Mesothelial cell of epicardium (in vitro differentiated cells): ENCODE measurements at regions not wholly inside any gene's neighbourhood (a gene's known extent, or its start where the extent isn't known, plus 50 kb on each side); places are given as distances from the start of the nearest gene placed in this dataset.

Experiments
- DNase-seq, 2 experiments: peaks; one replicate each; pipeline ENCODE4 v3.0.0; 2021; ENCODE audit warnings: low spot score in 2 of 2; ENCODE audit not compliant: unreplicated experiment in 2 of 2
- H3K27ac Mint-ChIP-seq: 2 replicates; pipeline ENCODE4 v1.8.0; 2021; ENCODE audit warnings: mixed read lengths
- H3K27me3 Mint-ChIP-seq: 2 replicates; pipeline ENCODE4 v1.8.0; 2021; ENCODE audit warnings: low read depth, mixed read lengths
- H3K36me3 Mint-ChIP-seq: 2 replicates; pipeline ENCODE4 v1.8.0; 2021; ENCODE audit warnings: mixed read lengths
- H3K4me1 Mint-ChIP-seq: 2 replicates; pipeline ENCODE4 v1.8.0; 2021; ENCODE audit warnings: mixed read lengths
- H3K4me3 Mint-ChIP-seq: 2 replicates; pipeline ENCODE4 v1.8.0; 2021; ENCODE audit warnings: mild to moderate bottlenecking, moderate library complexity, mixed read lengths
- H3K9me3 Mint-ChIP-seq: 2 replicates; pipeline ENCODE4 v1.8.0; 2021; ENCODE audit warnings: mixed read lengths
- CTCF ChIP-seq: fragments of 200-600 bp; sonication (generic); IDR thresholded peaks from one replicate; pipeline ENCODE4 v1.5.0; 2021; ENCODE audit warnings: antibody characterized with exemption; ENCODE audit not compliant: unreplicated experiment

- H3K27me3 Mint-ChIP-seq = no peaks in the 10 kb centered on the region
- H3K4me1 Mint-ChIP-seq = peaks cover 15% of the 10 kb centered on the region
- no peak for TF ChIP-seq CTCF
- no peak overlapping the region for H3K27ac Mint-ChIP-seq
- peaks cover 6% of the 10 kb centered on the region for H3K9me3 Mint-ChIP-seq
- no peak for DNase-seq
- no peaks in the 10 kb centered on the region for H3K36me3 Mint-ChIP-seq
- H3K4me3 Mint-ChIP-seq = no peak overlapping the region
These were observed 407.8 kb downstream of the ETS1 start for GRCh38 chr11:128179512-128179911.

DNA sequence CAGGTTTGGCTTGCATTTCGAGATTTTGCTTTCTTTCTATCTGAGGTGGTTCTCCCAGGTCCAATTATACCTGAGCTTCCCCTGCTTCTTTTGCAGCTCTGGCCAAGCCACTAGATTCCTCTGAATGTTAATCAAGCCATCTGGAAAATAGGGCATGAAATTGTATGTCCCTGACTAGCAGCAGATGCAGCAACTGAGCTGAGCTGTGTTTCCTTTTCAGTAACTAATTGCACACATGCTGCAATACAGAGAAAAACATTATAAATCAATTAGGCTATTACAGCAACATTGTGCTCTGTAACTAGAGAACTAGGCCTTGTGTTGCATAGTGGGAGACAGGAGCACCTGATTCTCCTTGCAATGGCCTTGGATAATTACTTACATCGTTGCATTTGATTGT, 408.3 kb downstream of the ETS1 start:
- Mint-ChIP-seq H3K27ac (no peak overlapping the region), H3K36me3 (no peaks in the 10 kb centered on the region), H3K9me3 (peaks cover under 1% of the 10 kb centered on the region), H3K4me3 (no peak overlapping the region), H3K4me1 (peaks cover 19% of the 10 kb centered on the region), H3K27me3 (no peaks in the 10 kb centered on the region)
- DNase-seq = no peak
- no peak for TF ChIP-seq CTCF

DNA sequence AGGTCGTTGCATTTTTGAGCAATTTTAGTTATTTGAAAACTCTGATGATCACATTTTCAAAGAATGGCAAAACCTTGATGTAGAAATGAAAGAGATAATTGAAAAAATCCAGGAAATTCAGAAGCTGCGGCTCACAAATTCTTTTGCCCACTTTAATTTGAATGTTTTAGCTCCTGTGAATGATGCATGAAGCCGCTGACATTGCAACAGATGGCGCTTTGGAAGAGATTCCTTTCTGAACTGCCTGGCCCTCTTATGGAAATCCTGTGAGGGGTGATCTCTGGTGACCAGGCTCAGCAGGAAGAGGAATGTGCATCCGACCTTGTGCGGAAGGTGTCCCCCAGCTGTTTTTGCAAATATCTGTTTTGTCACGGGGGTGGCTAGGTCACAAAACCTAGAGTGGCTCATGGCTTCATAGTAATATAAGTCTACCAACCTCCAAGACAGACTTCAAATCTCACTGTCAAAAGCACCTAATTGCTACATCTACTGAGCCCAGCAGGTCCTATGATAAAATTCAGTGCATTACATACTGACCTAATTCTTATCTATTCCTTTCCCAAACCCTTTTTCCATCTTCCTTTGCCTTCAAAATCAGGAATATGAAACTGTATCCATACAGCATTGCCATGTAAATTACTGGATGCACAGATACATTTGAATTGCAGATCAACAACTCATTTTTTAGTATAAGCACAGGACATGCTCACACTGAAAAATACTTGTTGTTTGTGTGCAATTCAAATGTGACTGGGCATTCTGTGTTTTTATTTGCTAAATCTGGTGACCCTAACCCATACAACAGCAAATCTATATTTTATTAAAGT, 412.7 kb downstream of the ETS1 start:
- no peaks in the 10 kb centered on the region for H3K9me3 Mint-ChIP-seq
- H3K4me1 Mint-ChIP-seq = peaks cover 24% of the 10 kb centered on the region
- H3K27ac Mint-ChIP-seq = peak overlapping the region; percentile 10
- no peaks in the 10 kb centered on the region for H3K36me3 Mint-ChIP-seq
- H3K27me3 Mint-ChIP-seq = no peaks in the 10 kb centered on the region
- no peak for TF ChIP-seq CTCF
- no peak overlapping the region for H3K4me3 Mint-ChIP-seq
- DNase-seq = no peak

DNA sequence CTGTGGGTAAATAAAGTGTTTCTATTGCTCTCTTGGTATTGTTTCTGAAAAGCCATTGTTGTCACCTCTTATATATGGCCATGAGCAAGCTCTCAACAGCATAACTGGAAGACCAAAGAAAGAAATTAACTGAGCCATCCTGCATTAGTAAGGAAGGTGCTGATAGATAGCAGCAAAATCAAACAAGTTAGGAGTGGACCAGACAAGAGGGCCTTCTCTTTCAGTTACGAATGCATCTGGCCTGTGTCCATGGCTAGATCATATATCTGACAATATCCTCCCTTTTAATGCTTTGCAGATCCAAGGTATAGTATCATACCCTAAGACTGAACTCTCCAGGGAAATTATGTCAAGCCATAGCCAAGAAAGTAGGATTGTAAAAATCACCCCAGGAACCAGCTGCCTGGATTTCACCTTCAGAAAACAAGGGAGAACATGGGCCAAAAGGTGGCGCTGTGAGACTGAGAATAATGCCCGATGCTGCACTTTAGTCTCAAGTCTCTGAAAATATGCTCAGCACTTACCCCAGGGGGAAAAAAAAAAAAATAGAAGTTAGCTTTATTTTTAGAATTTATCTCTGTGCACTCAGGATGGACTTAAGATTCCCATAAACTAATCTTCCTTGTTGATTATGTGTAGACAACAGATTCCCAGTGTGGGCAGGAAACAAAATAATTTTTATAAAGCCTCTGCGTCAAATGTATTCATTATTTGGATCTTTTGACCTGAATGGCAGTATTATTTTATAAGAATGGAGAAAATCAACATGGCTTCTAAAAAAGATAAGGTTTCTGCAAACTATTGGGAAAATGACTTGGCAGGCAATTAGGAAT, 415.1 kb downstream of the ETS1 start:
- DNase-seq = peak; percentile 61 to 87
- H3K9me3 Mint-ChIP-seq = no peaks in the 10 kb centered on the region
- H3K27me3 Mint-ChIP-seq = peaks cover 3% of the 10 kb centered on the region
- H3K27ac Mint-ChIP-seq = no peak overlapping the region
- TF ChIP-seq CTCF = peak; percentile 72
- H3K36me3 Mint-ChIP-seq = no peaks in the 10 kb centered on the region
- no peak overlapping the region for H3K4me3 Mint-ChIP-seq
- peaks cover 16% of the 10 kb centered on the region for H3K4me1 Mint-ChIP-seq

- Mint-ChIP-seq H3K4me3 (no peak overlapping the region), H3K36me3 (no peaks in the 10 kb centered on the region), H3K9me3 (no peaks in the 10 kb centered on the region), H3K4me1 (peaks cover 16% of the 10 kb centered on the region), H3K27ac (no peak overlapping the region), H3K27me3 (peaks cover 3% of the 10 kb centered on the region)
- TF ChIP-seq CTCF = no peak
- DNase-seq = no peak
These were observed 415.9 kb downstream of the ETS1 start for GRCh38 chr11:128171506-128171905.
